ENCODE measurements at regions not wholly inside any gene's neighbourhood (a gene's known extent, or its start where the extent isn't known, plus 50 kb on each side); places are given as distances from the start of the nearest gene placed in this dataset.

DNA sequence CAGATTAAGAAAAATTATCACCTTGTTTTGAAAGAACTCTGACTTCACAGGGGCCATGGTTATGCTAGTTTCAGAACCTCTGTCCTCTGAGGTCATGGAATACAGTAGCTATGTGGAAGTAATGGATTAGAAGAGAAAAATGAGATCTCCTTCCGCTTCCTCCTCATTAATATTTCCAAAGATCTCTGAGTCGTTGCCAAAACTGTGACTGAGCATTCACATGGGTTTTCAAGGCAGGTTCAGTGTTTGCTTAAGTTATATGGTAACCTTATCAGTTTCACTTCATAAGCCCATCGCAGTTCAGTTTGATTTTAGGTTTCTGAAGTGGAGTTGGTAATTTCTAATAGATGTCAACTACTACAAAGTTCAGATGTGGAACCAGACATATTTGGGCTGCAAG, 321.2 kb upstream of the SOX9 start:
- Histone ChIP-seq H4K91ac (replicated peaks; ENCODE audit: insufficient read length, low read length) (no peak overlapping the region), H3K4ac (replicated peaks; ENCODE audit: insufficient read length, low read depth, low read length) (no peak overlapping the region), H3K23me2 (ENCODE audit: low read depth, low read length) (no peaks in the 10 kb centered on the region), H4K5ac (ENCODE audit: insufficient read length, low read depth, low read length) (no peak overlapping the region), H4K20me1 (replicated peaks in 1 of 2; ENCODE audit: control insufficient read depth in 1 of 2, insufficient read depth in 2 of 2, low read length in 2 of 2) (no peaks in the 10 kb centered on the region), H3K79me2 (ENCODE audit: control insufficient read depth in 1 of 2, insufficient read depth in 2 of 2, low read length in 2 of 2) (no peaks in the 10 kb centered on the region), H3K18ac (ENCODE audit: extremely low read depth, low read length) (no peak overlapping the region), H3K23ac (ENCODE audit: insufficient read length) (no peak overlapping the region), H3K14ac (ENCODE audit: insufficient read length) (no peak overlapping the region), H3K36me3 (ENCODE audit: control insufficient read depth in 2 of 4, insufficient read depth in 4 of 4, low read length in 3 of 4) (no peaks in the 10 kb centered on the region), H3K4me2 (ENCODE audit: insufficient read depth in 1 of 2, low read depth in 2 of 2, low read length in 2 of 2) (no peak overlapping the region), H3K56ac (replicated peaks; ENCODE audit: insufficient read length, low read depth, low read length) (no peak overlapping the region), H2AFZ (ENCODE audit: low read length) (no peak overlapping the region), H2BK15ac (ENCODE audit: low read length) (no peak overlapping the region), H3K4me3 (ENCODE audit: extremely low read depth in 1 of 4, insufficient read depth in 2 of 4, low read depth in 3 of 4, low read length in 4 of 4) (no peak overlapping the region), H3K27ac (ENCODE audit: low read depth, low read length) (no peak overlapping the region), H2AK5ac (ENCODE audit: low read depth, low read length) (no peak overlapping the region), H2BK120ac (replicated peaks; ENCODE audit: low read depth, low read length) (no peak overlapping the region), H3K79me1 (ENCODE audit: low read depth, low read length) (no peaks in the 10 kb centered on the region), H3K27me3 (replicated peaks in 1 of 4; ENCODE audit: control insufficient read depth in 3 of 4, extremely low read depth in 1 of 4, insufficient read depth in 3 of 4, low read length in 3 of 4) (no peaks in the 10 kb centered on the region), H3K9ac (replicated peaks in 1 of 4; ENCODE audit: extremely low read depth in 1 of 4, low read depth in 3 of 4, low read length in 3 of 4) (no peak overlapping the region), H2BK12ac (ENCODE audit: low read depth, low read length) (no peak overlapping the region), H3K4me1 (replicated peaks in 1 of 4; ENCODE audit: control insufficient read depth in 3 of 4, insufficient read depth in 4 of 4, low read length in 3 of 4) (no peaks in the 10 kb centered on the region), H3K9me3 (ENCODE audit: insufficient read depth in 2 of 2, low read depth in 1 of 2, low read length in 1 of 2) (no peaks in the 10 kb centered on the region), H2BK20ac (ENCODE audit: low read length) (no peak overlapping the region), H2BK5ac (ENCODE audit: low read depth, low read length) (no peak overlapping the region), H4K8ac (ENCODE audit: extremely low read depth, insufficient read depth, low read length) (no peak overlapping the region)
- POLR2A ChIA-PET (ENCODE audit: partially characterized antibody) = no interaction called here
- DNase-seq (ENCODE audit: low read depth in 1 of 2, low spot score in 2 of 2) = no peak
- no peak for FAIRE-seq
- CTCF ChIA-PET (ENCODE audit: partially characterized antibody) = no interaction called here
- WGBS, 2 experiments (ENCODE audit: extremely low coverage in 1 of 2, insufficient coverage in 1 of 2, insufficient read length in 1 of 2, insufficient replicate concordance in 2 of 2, low coverage in 1 of 2, low lambda C conversion rate in 2 of 2, missing lambda C conversion rate in 1 of 2) = 94% methylated on average over 3 of the region's 3 CpGs; no CpG with 5 or more reads in 1 of the 2 experiments
- TF ChIP-seq GABPA (IDR thresholded peaks at IDR 0.05; ENCODE audit: borderline replicate concordance, insufficient read depth, low read length) = no peak
- no peak for TF ChIP-seq POU5F1 (IDR thresholded peaks at IDR 0.05; ENCODE audit: low read depth, low read length)
- TF ChIP-seq, protein P1, sequence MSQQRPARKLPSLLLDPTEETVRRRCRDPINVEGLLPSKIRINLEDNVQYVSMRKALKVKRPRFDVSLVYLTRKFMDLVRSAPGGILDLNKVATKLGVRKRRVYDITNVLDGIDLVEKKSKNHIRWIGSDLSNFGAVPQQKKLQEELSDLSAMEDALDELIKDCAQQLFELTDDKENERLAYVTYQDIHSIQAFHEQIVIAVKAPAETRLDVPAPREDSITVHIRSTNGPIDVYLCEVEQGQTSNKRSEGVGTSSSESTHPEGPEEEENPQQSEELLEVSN (IDR thresholded peaks at IDR 0.05) = no peak
- TF ChIP-seq BACH1 (IDR thresholded peaks at IDR 0.05; ENCODE audit: low read length) = no peak
- TF ChIP-seq KDM4A (IDR thresholded peaks at IDR 0.05; ENCODE audit: low read depth, low read length, severe bottlenecking) = no peak
- TF ChIP-seq, protein P2, sequence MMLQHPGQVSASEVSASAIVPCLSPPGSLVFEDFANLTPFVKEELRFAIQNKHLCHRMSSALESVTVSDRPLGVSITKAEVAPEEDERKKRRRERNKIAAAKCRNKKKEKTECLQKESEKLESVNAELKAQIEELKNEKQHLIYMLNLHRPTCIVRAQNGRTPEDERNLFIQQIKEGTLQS (IDR thresholded peaks at IDR 0.05; ENCODE audit: insufficient read depth, low read depth, low read length) = no peak
- no peak for TF ChIP-seq CTBP2 (IDR thresholded peaks at IDR 0.05; ENCODE audit: borderline replicate concordance, insufficient read depth, insufficient read length, low read length)
- no peak for TF ChIP-seq HDAC6 (IDR thresholded peaks at IDR 0.05; ENCODE audit: low read depth, low read length)
- TF ChIP-seq SP2 (IDR thresholded peaks at IDR 0.05; ENCODE audit: low read length) = no peak
- no peak for TF ChIP-seq CREB1 (IDR thresholded peaks at IDR 0.05)
- TF ChIP-seq JUN (IDR thresholded peaks at IDR 0.05; ENCODE audit: low read depth, low read length) = no peak
- no peak for TF ChIP-seq RNF2 (IDR thresholded peaks at IDR 0.05; ENCODE audit: borderline replicate concordance, low read depth, low read length, missing control alignments, poor library complexity, severe bottlenecking)
- no peak for TF ChIP-seq TCF12 (IDR thresholded peaks at IDR 0.05; ENCODE audit: low read depth, low read length)
- TF ChIP-seq RXRA (IDR thresholded peaks at IDR 0.05; ENCODE audit: insufficient read depth, low read depth, low read length) = no peak
